GM12878 (cell line): ENCODE measurements at regions not wholly inside any gene's neighbourhood (a gene's known extent, or its start where the extent isn't known, plus 50 kb on each side); places are given as distances from the start of the nearest gene placed in this dataset.

ENCODE experiments used
- ATAC-seq: fragments of 200-7000 bp; cut with Tn5 transposase; 3 replicates; pipeline ENCODE4 v1.9.1; 2020; ENCODE audit warnings: mild to moderate bottlenecking, moderate library complexity
- BruUV-seq: library from RNA; stranded (reverse); fragments of 400-500 nt; replicated peaks from 2 replicates; lab custom pipeline; 2021; lab: Mats Ljungman, UMichigan
- CTCF ChIA-PET: fragments of 300-600 bp; sonication (Branson Sonifier 250); formaldehyde crosslinking; extraction: SDS; loops from one replicate; lab custom pipeline; 2021; ENCODE audit warnings: inconsistent platforms; lab: Yijun Ruan, JAX
- POLR2A ChIA-PET: fragments of 350-600 bp; formaldehyde crosslinking; extraction: SDS; loops from one replicate; lab custom pipeline; 2021; ENCODE audit warnings: inconsistent platforms; lab: Charles Lee
- RAD21 ChIA-PET: fragments of 300-600 bp; sonication (Branson Sonifier 250); formaldehyde crosslinking; loops from one replicate; lab custom pipeline; 2023; ENCODE audit warnings: antibody characterized with exemption; ENCODE audit not compliant: unreplicated experiment; lab: Charles Lee
- SMC1A ChIA-PET: fragments of 300-600 bp; sonication (Branson Sonifier 250); formaldehyde crosslinking; loops from one replicate; lab custom pipeline; 2023; ENCODE audit not compliant: unreplicated experiment, uncharacterized antibody; lab: Charles Lee
- DNase-seq: peaks from one replicate; pipeline ENCODE4 v3.0.0-alpha.2; 2011; ENCODE audit warnings: low read depth, low spot score
- FAIRE-seq: peaks from 3 replicates; lab custom pipeline; 2011; peaks lifted over from hg19 to GRCh38; lab: Jason Lieb, UNC
- H2AFZ ChIP-seq: 2 replicates; pipeline ENCODE4 v1.6.0; 2011; ENCODE audit warnings: low read depth, low read length, control low read depth; ENCODE audit not compliant: control insufficient read depth
- H3K27ac ChIP-seq: 2 replicates; pipeline ENCODE4 v1.5.1; 2011; ENCODE audit warnings: control low read depth; ENCODE audit not compliant: control insufficient read depth, insufficient read depth
- H3K27me3 ChIP-seq, 2 experiments: replicated peaks in 1 of 2; 2 replicates each; pipeline versions ENCODE4 v1.6.0 to v1.6.1; 2011; ENCODE audit warnings: low read length in 1 of 2; ENCODE audit not compliant: control insufficient read depth in 2 of 2, insufficient read depth in 2 of 2
- H3K36me3 ChIP-seq, 2 experiments: 2 replicates each; pipeline ENCODE4 v1.5.1; 2011; ENCODE audit warnings: low read length in 1 of 2; ENCODE audit not compliant: control insufficient read depth in 2 of 2, insufficient read depth in 2 of 2
- H3K4me1 ChIP-seq: 2 replicates; pipeline ENCODE4 v1.6.1; 2011; ENCODE audit warnings: mild to moderate bottlenecking, low read length, moderate library complexity, mixed read lengths; ENCODE audit not compliant: control insufficient read depth, insufficient read depth
- H3K4me2 ChIP-seq: 2 replicates; pipeline ENCODE4 v1.6.0; 2011; ENCODE audit warnings: control low read depth; ENCODE audit not compliant: control insufficient read depth, insufficient read depth
- H3K4me3 ChIP-seq: fragments of 200-600 bp; sonication (generic); 2 replicates; pipeline ENCODE4 v1.5.1; 2016
- H3K79me2 ChIP-seq: 2 replicates; pipeline ENCODE4 v1.6.0; 2011; ENCODE audit warnings: low read length; ENCODE audit not compliant: control insufficient read depth, insufficient read depth
- H3K9ac ChIP-seq: 2 replicates; pipeline ENCODE4 v1.8.0; 2011; ENCODE audit warnings: low read length, control low read depth, mixed read lengths; ENCODE audit not compliant: control insufficient read depth, insufficient read depth
- H3K9me3 ChIP-seq: replicated peaks from 3 replicates; pipeline ENCODE4 v1.5.1; 2011; ENCODE audit warnings: mild to moderate bottlenecking, low read length; ENCODE audit not compliant: control insufficient read depth, insufficient read depth
- H4K20me1 ChIP-seq: 2 replicates; pipeline ENCODE4 v1.6.0; 2011; ENCODE audit not compliant: control insufficient read depth, insufficient read depth
- ATF7 ChIP-seq: fragments of 450-650 bp; IDR thresholded peaks from 2 replicates; pipeline ENCODE4 v1.6.1; 2016; ENCODE audit warnings: low read depth, mild to moderate bottlenecking
- CREB1 ChIP-seq: IDR thresholded peaks from 2 replicates; pipeline ENCODE4 v1.6.1; 2012; ENCODE audit warnings: low read depth, mild to moderate bottlenecking, inconsistent platforms
- HSF1 ChIP-seq: fragments of 150-350 bp; IDR thresholded peaks from 2 replicates; pipeline ENCODE4 v1.6.1; 2014; ENCODE audit warnings: mild to moderate bottlenecking, low read depth, low read length
- IRF3 ChIP-seq: fragments of 450-650 bp; IDR thresholded peaks from 2 replicates; pipeline ENCODE4 v1.6.1; 2014; ENCODE audit warnings: mild to moderate bottlenecking
- NR2C2 ChIP-seq: IDR thresholded peaks from 2 replicates; pipeline ENCODE4 v1.6.1; 2011; ENCODE audit warnings: borderline replicate concordance, low read depth; ENCODE audit not compliant: control insufficient read depth, insufficient read length
- RCOR1 ChIP-seq: conservative IDR thresholded peaks from 2 replicates; pipeline ENCODE4 v1.6.1; 2012; ENCODE audit warnings: low read depth, low read length, improper control_type of control experiment
- SMAD5 ChIP-seq: IDR thresholded peaks from 2 replicates; pipeline ENCODE4 v1.6.1; 2016; ENCODE audit warnings: antibody characterized with exemption, low read depth
- SREBF1 ChIP-seq: IDR thresholded peaks from 2 replicates; pipeline ENCODE4 v1.6.1; 2012; ENCODE audit warnings: mild to moderate bottlenecking, low read length
- SREBF2 ChIP-seq: IDR thresholded peaks from 2 replicates; pipeline ENCODE4 v1.6.1; 2012; ENCODE audit warnings: mild to moderate bottlenecking, low read length
- SUZ12 ChIP-seq: fragments of 200-600 bp; sonication (generic); IDR thresholded peaks from one replicate; pipeline ENCODE4 v1.6.1; 2018; ENCODE audit warnings: antibody characterized with exemption, mild to moderate bottlenecking; ENCODE audit not compliant: unreplicated experiment
- USF1 ChIP-seq: IDR thresholded peaks from 2 replicates; pipeline ENCODE4 v1.6.1; 2011; ENCODE audit warnings: borderline replicate concordance, low read depth, mild to moderate bottlenecking, moderate library complexity, mixed read lengths, low read length; ENCODE audit not compliant: insufficient read depth; ENCODE audit errors: extremely low read length
- ZNF217 ChIP-seq: fragments of 450-650 bp; IDR thresholded peaks from 2 replicates; pipeline ENCODE4 v1.6.1; 2017; ENCODE audit warnings: antibody characterized with exemption, mild to moderate bottlenecking
- ZZZ3 ChIP-seq: IDR thresholded peaks from 2 replicates; pipeline ENCODE4 v1.6.1; 2011; ENCODE audit warnings: low read depth; ENCODE audit not compliant: control insufficient read depth, insufficient read length
- WGBS: methylation state at CpG from one replicate; pipeline ENCODE4 v1.1.6; 2016; ENCODE audit warnings: low lambda C conversion rate; ENCODE audit not compliant: insufficient replicate concordance, insufficient coverage; ENCODE audit errors: missing lambda C conversion rate; 5-methylcytosine and 5-hydroxymethylcytosine counted together
- in situ Hi-C: fragments of 300-500 bp; cut with MboI; formaldehyde crosslinking; loops from 9 replicates; pipeline ENCODE4 v1.14.3; 2018; ENCODE audit warnings: mixed read lengths
- intact Hi-C: fragments of 100-400 bp; cut with micrococcal nuclease; formaldehyde crosslinking; loops from one replicate; pipeline ENCODE4 v1.14.2; 2022; ENCODE audit not compliant: unreplicated experiment
- TF ChIP-seq, protein P1 (sequence below): IDR thresholded peaks from 2 replicates; pipeline ENCODE4 v1.6.1; 2012; ENCODE audit warnings: low read length, inconsistent platforms
- TF ChIP-seq, protein P2 (sequence below): fragments of 450-650 bp; IDR thresholded peaks from 2 replicates; pipeline ENCODE4 v1.6.1; 2018; ENCODE audit warnings: mild to moderate bottlenecking, low read depth, moderate library complexity; ENCODE audit not compliant: partially characterized antibody

- SMC1A ChIA-PET, result no interaction called here
- Histone ChIP-seq H3K9me3 (no peaks in the 10 kb centered on the region), H2AFZ (no peak overlapping the region)
- RAD21 ChIA-PET, result no interaction called here
- no peak for TF ChIP-seq SREBF1
- TF ChIP-seq ZNF217, result no peak
- TF ChIP-seq SUZ12, result no peak
- TF ChIP-seq IRF3, result no peak
- no peak for TF ChIP-seq ATF7
- TF ChIP-seq SMAD5, result no peak
- TF ChIP-seq CREB1, result no peak
- TF ChIP-seq, protein P1, sequence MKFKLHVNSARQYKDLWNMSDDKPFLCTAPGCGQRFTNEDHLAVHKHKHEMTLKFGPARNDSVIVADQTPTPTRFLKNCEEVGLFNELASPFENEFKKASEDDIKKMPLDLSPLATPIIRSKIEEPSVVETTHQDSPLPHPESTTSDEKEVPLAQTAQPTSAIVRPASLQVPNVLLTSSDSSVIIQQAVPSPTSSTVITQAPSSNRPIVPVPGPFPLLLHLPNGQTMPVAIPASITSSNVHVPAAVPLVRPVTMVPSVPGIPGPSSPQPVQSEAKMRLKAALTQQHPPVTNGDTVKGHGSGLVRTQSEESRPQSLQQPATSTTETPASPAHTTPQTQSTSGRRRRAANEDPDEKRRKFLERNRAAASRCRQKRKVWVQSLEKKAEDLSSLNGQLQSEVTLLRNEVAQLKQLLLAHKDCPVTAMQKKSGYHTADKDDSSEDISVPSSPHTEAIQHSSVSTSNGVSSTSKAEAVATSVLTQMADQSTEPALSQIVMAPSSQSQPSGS, result no peak
- no peak for TF ChIP-seq RCOR1
- no peak for TF ChIP-seq ZZZ3
- no peak for TF ChIP-seq USF1
- TF ChIP-seq, protein P2, sequence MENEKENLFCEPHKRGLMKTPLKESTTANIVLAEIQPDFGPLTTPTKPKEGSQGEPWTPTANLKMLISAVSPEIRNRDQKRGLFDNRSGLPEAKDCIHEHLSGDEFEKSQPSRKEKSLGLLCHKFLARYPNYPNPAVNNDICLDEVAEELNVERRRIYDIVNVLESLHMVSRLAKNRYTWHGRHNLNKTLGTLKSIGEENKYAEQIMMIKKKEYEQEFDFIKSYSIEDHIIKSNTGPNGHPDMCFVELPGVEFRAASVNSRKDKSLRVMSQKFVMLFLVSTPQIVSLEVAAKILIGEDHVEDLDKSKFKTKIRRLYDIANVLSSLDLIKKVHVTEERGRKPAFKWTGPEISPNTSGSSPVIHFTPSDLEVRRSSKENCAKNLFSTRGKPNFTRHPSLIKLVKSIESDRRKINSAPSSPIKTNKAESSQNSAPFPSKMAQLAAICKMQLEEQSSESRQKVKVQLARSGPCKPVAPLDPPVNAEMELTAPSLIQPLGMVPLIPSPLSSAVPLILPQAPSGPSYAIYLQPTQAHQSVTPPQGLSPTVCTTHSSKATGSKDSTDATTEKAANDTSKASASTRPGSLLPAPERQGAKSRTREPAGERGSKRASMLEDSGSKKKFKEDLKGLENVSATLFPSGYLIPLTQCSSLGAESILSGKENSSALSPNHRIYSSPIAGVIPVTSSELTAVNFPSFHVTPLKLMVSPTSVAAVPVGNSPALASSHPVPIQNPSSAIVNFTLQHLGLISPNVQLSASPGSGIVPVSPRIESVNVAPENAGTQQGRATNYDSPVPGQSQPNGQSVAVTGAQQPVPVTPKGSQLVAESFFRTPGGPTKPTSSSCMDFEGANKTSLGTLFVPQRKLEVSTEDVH, result no peak
- no peak for TF ChIP-seq HSF1
- TF ChIP-seq SREBF2, result no peak
- TF ChIP-seq NR2C2, result no peak
- TF ChIP-seq, all 136 proteins: peak for 0
- FAIRE-seq (no peak), DNase-seq (no peak), ATAC-seq (no peak)
- 11% methylated on average over 3 of the region's 3 CpGs for WGBS
- Histone ChIP-seq H4K20me1 (no peaks in the 10 kb centered on the region), H3K4me1 (no peaks in the 10 kb centered on the region), H3K4me2 (no peak overlapping the region), H3K79me2 (no peaks in the 10 kb centered on the region), H3K36me3 (no peaks in the 10 kb centered on the region), H3K9ac (no peak overlapping the region), H3K27ac (no peak overlapping the region), H3K27me3 (no peaks in the 10 kb centered on the region), H3K4me3 (no peak overlapping the region)
- POLR2A ChIA-PET, result no interaction called here
- in situ Hi-C loops, result no loop called here
- CTCF ChIA-PET, result interaction anchor here (1.4 kb wide), 1 partner anchor 364 kb away, joined by 5 read pairs; no protein-coding TSS in a partner anchor
- intact Hi-C loops, result no loop called here
- BruUV-seq, result no TSS peak
Observed at GRCh38 chrX:140913802-140914501, 88.4 kb upstream of the SPANXB1 start.
